Breast epithelium (tissue), 3 donors: ENCODE measurements at regions not wholly inside any gene's neighbourhood (a gene's known extent, or its start where the extent isn't known, plus 50 kb on each side); places are given as distances from the start of the nearest gene placed in this dataset.
"Not testable (repeated sequence)": the region's sequence is repeated elsewhere in the genome, so short reads cannot be mapped to it uniquely, and the experiment has no call there.

Experiments used
- POLR2A ChIP-seq: fragments of 450-650 bp; IDR thresholded peaks from one replicate; pipeline ENCODE4 v1.6.1; 2016; ENCODE audit warnings: antibody characterized with exemption, mild to moderate bottlenecking, moderate library complexity
- POLR2AphosphoS5 ChIP-seq, 3 donors: sonication (generic); formaldehyde crosslinking; IDR thresholded peaks; one replicate each; pipeline ENCODE4 v1.6.1; 2017; ENCODE audit warnings: antibody characterized with exemption in 3 of 3

DNA sequence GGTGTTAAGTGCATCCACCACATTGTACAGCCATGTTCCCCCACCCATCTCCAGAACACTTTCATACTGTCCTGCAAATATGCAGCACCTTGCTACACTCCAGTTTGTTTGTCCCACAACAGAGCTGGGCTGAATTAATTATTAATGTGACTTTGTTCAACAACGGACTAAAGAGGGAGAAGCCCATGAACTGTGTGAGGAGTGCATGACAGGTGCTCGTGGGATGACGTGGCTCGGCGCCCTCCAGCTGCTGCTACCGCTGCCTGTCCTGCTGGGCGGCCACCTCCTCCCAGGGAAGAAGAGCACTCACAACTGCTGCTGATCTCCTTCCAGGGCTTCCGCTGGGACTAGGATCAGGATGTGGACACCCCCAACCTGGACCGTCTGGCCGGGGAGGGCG is 111.2 kb upstream of the DEFB108B start:
- TF ChIP-seq POLR2AphosphoS5 (IDR thresholded peaks at IDR 0.05); POLR2A: not testable (repeated sequence)
